Stimulated activated CD4-positive, alpha-beta T cell treated with anti-CD3 and anti-CD28 coated beads, Interleukin-12 subunit alpha, Interleukin-12 subunit beta, amount 100 ng/mL, for 24 hours (primary cell): ENCODE measurements at regions not wholly inside any gene's neighbourhood (a gene's known extent, or its start where the extent isn't known, plus 50 kb on each side); places are given as distances from the start of the nearest gene placed in this dataset.
"Not testable (repeated sequence)": the region's sequence is repeated elsewhere in the genome, so short reads cannot be mapped to it uniquely, and the experiment has no call there.

Experiments used
- DNase-seq, 2 experiments: peaks; one replicate each; pipeline ENCODE4 v3.0.0-alpha.2; 2020; ENCODE audit warnings: low read depth in 2 of 2

- no peak for DNase-seq
Observed at GRCh38 chr5:8773046-8773615, 772.7 kb downstream of the SEMA5A start.

GRCh38 chr5:8784692-8785091, 761.2 kb downstream of the SEMA5A start:
- DNase-seq: no peak

GRCh38 chr5:8788246-8788645, 757.6 kb downstream of the SEMA5A start:
- no peak for DNase-seq

- no peak for DNase-seq
Observed at GRCh38 chr5:8805653-8806052, 740.2 kb downstream of the SEMA5A start.

- DNase-seq: no peak
Observed at GRCh38 chr5:8807636-8808035, 738.2 kb downstream of the SEMA5A start.

- no peak for DNase-seq
Observed at GRCh38 chr5:8811581-8811980, 734.3 kb downstream of the SEMA5A start.

GRCh38 chr5:8813180-8813579, 732.7 kb downstream of the SEMA5A start:
- DNase-seq: no peak

GRCh38 chr5:8814105-8814504, 731.8 kb downstream of the SEMA5A start:
- DNase-seq: no peak

- DNase-seq: no peak
Observed at GRCh38 chr5:8824371-8824770, 721.5 kb downstream of the SEMA5A start.

GRCh38 chr5:8825139-8825757, 720.6 kb downstream of the SEMA5A start:
- no peak for DNase-seq

GRCh38 chr5:8826508-8826907, 719.4 kb downstream of the SEMA5A start:
- DNase-seq: no peak

GRCh38 chr5:8827696-8828095, 718.2 kb downstream of the SEMA5A start:
- no peak for DNase-seq

- no peak for DNase-seq
Observed at GRCh38 chr5:8828596-8829322, 717.1 kb downstream of the SEMA5A start.

GRCh38 chr5:8829323-8830029, 716.4 kb downstream of the SEMA5A start:
- no peak for DNase-seq

- no peak for DNase-seq
Observed at GRCh38 chr5:8831251-8831650, 714.6 kb downstream of the SEMA5A start.

GRCh38 chr5:8831854-8832253, 714.0 kb downstream of the SEMA5A start:
- DNase-seq: no peak

GRCh38 chr5:8839361-8840055, 706.4 kb downstream of the SEMA5A start:
- no peak for DNase-seq

GRCh38 chr5:8840237-8840636, 705.6 kb downstream of the SEMA5A start:
- no peak for DNase-seq

GRCh38 chr5:8840746-8841145, 705.1 kb downstream of the SEMA5A start:
- DNase-seq: not testable (repeated sequence)

GRCh38 chr5:8842971-8843551, 702.8 kb downstream of the SEMA5A start:
- no peak for DNase-seq

- no peak for DNase-seq
Observed at GRCh38 chr5:8843771-8844170, 702.1 kb downstream of the SEMA5A start.

GRCh38 chr5:8844206-8844605, 701.7 kb downstream of the SEMA5A start:
- no peak for DNase-seq
